Activated CD8-positive, alpha-beta T cell treated with anti-CD3 and anti-CD28 coated beads, Interleukin-2, amount 10 ng/mL, durations not matched to agents 7 days and 5 days (primary cell): ENCODE measurements at regions not wholly inside any gene's neighbourhood (a gene's known extent, or its start where the extent isn't known, plus 50 kb on each side); places are given as distances from the start of the nearest gene placed in this dataset.

ENCODE experiments used
- ATAC-seq: fragments of 150-1000 bp; cut with Tn5 transposase; one replicate; pipeline ENCODE4 v1.10.0; 2021; ENCODE audit warnings: moderate library complexity
- CTCF ChIA-PET: fragments of 350-600 bp; sonication (Branson Sonifier 250); formaldehyde crosslinking; loops from one replicate; lab custom pipeline; 2021; ENCODE audit warnings: antibody characterized with exemption; lab: Charles Lee
- POLR2A ChIA-PET: fragments of 350-600 bp; sonication (Branson Sonifier 250); formaldehyde crosslinking; loops from one replicate; lab custom pipeline; 2021; ENCODE audit warnings: antibody characterized with exemption; lab: Charles Lee
- DNase-seq: peaks from one replicate; pipeline ENCODE4 v3.0.0-alpha.2; 2020
- H3K27ac Mint-ChIP-seq: one replicate; pipeline ENCODE4 v1.8.0; 2021; ENCODE audit warnings: mild to moderate bottlenecking, mixed read lengths
- H3K27me3 Mint-ChIP-seq: one replicate; pipeline ENCODE4 v1.8.0; 2021; ENCODE audit warnings: low read depth, mixed read lengths
- H3K36me3 Mint-ChIP-seq: one replicate; pipeline ENCODE4 v1.8.0; 2021; ENCODE audit warnings: low read depth, mixed read lengths
- H3K4me1 Mint-ChIP-seq: one replicate; pipeline ENCODE4 v1.8.0; 2021; ENCODE audit warnings: low read depth, mixed read lengths
- H3K4me3 Mint-ChIP-seq: one replicate; pipeline ENCODE4 v1.8.0; 2021; ENCODE audit warnings: mild to moderate bottlenecking, mixed read lengths
- H3K9me3 Mint-ChIP-seq: one replicate; pipeline ENCODE4 v1.8.0; 2022; ENCODE audit warnings: mixed read lengths; ENCODE audit not compliant: insufficient read depth

- no peak for DNase-seq
- Mint-ChIP-seq H3K36me3 (no peaks in the 10 kb centered on the region), H3K4me1 (no peaks in the 10 kb centered on the region), H3K27ac (no peak overlapping the region), H3K4me3 (no peak overlapping the region), H3K27me3 (no peaks in the 10 kb centered on the region), H3K9me3 (peaks cover 11% of the 10 kb centered on the region)
- no peak for ATAC-seq
- ChIA-PET POLR2A (no interaction called here), CTCF (no interaction called here)
These were observed 131.9 kb downstream of the PRDM9 start for GRCh38 chr5:23639326-23639725.

GRCh38 chr5:23648656-23649055, 141.2 kb downstream of the PRDM9 start:
- Mint-ChIP-seq H3K27me3 (no peaks in the 10 kb centered on the region), H3K36me3 (no peaks in the 10 kb centered on the region), H3K9me3 (peaks cover 31% of the 10 kb centered on the region), H3K4me3 (no peak overlapping the region), H3K4me1 (no peaks in the 10 kb centered on the region), H3K27ac (no peak overlapping the region)
- ATAC-seq (no peak), DNase-seq (no peak)
- ChIA-PET POLR2A (no interaction called here), CTCF (no interaction called here)

- H3K4me3 Mint-ChIP-seq: no peak overlapping the region
- CTCF ChIA-PET: no interaction called here
- ATAC-seq (no peak), DNase-seq (no peak)
- no peaks in the 10 kb centered on the region for H3K36me3 Mint-ChIP-seq
- no peaks in the 10 kb centered on the region for H3K4me1 Mint-ChIP-seq
- no peaks in the 10 kb centered on the region for H3K27me3 Mint-ChIP-seq
- H3K27ac Mint-ChIP-seq: no peak overlapping the region
- H3K9me3 Mint-ChIP-seq: peaks cover 33% of the 10 kb centered on the region
- POLR2A ChIA-PET: no interaction called here
These were observed 142.2 kb downstream of the PRDM9 start for GRCh38 chr5:23649594-23649993.

GRCh38 chr5:23655674-23656073, 148.3 kb downstream of the PRDM9 start:
- no peaks in the 10 kb centered on the region for H3K36me3 Mint-ChIP-seq
- ATAC-seq: no peak

GRCh38 chr5:23675456-23675855, 168.0 kb downstream of the PRDM9 start:
- Mint-ChIP-seq H3K27ac (no peak overlapping the region), H3K36me3 (no peaks in the 10 kb centered on the region), H3K27me3 (no peaks in the 10 kb centered on the region), H3K4me1 (no peaks in the 10 kb centered on the region), H3K4me3 (no peak overlapping the region), H3K9me3 (peaks cover 13% of the 10 kb centered on the region)
- ATAC-seq (no peak), DNase-seq (no peak)
- ChIA-PET POLR2A (no interaction called here), CTCF (no interaction called here)

More at GRCh38 chr5:23655674-23656073, 148.3 kb downstream of the PRDM9 start:
- DNase-seq: no peak
- Mint-ChIP-seq H3K4me1 (no peaks in the 10 kb centered on the region), H3K9me3 (peaks cover 27% of the 10 kb centered on the region), H3K27ac (no peak overlapping the region), H3K27me3 (no peaks in the 10 kb centered on the region), H3K4me3 (no peak overlapping the region)
- POLR2A ChIA-PET: no interaction called here
- CTCF ChIA-PET: no interaction called here

- Mint-ChIP-seq H3K27ac (no peak overlapping the region), H3K4me1 (no peaks in the 10 kb centered on the region), H3K4me3 (no peak overlapping the region), H3K9me3 (peaks cover 16% of the 10 kb centered on the region), H3K36me3 (no peaks in the 10 kb centered on the region), H3K27me3 (no peaks in the 10 kb centered on the region)
- ChIA-PET CTCF (no interaction called here), POLR2A (no interaction called here)
- no peak for ATAC-seq
- no peak for DNase-seq
These were observed 170.6 kb downstream of the PRDM9 start for GRCh38 chr5:23677996-23678395.

GRCh38 chr5:23684103-23684502, 176.7 kb downstream of the PRDM9 start:
- H3K27ac Mint-ChIP-seq: no peak overlapping the region
- no peak for DNase-seq
- ATAC-seq: no peak
- H3K9me3 Mint-ChIP-seq: peaks cover 9% of the 10 kb centered on the region
- ChIA-PET CTCF (no interaction called here), POLR2A (no interaction called here)
- no peaks in the 10 kb centered on the region for H3K27me3 Mint-ChIP-seq
- H3K36me3 Mint-ChIP-seq: no peaks in the 10 kb centered on the region
- no peaks in the 10 kb centered on the region for H3K4me1 Mint-ChIP-seq
- H3K4me3 Mint-ChIP-seq: no peak overlapping the region

- DNase-seq (no peak), ATAC-seq (no peak)
- no peaks in the 10 kb centered on the region for H3K36me3 Mint-ChIP-seq
- no peak overlapping the region for H3K4me3 Mint-ChIP-seq
- ChIA-PET CTCF (no interaction called here), POLR2A (no interaction called here)
- no peaks in the 10 kb centered on the region for H3K27me3 Mint-ChIP-seq
- peaks cover 10% of the 10 kb centered on the region for H3K9me3 Mint-ChIP-seq
- H3K4me1 Mint-ChIP-seq: no peaks in the 10 kb centered on the region
- no peak overlapping the region for H3K27ac Mint-ChIP-seq
These were observed 196.8 kb downstream of the PRDM9 start for GRCh38 chr5:23703940-23704855.

GRCh38 chr5:23717486-23717885, 210.1 kb downstream of the PRDM9 start:
- ATAC-seq (no peak), DNase-seq (no peak)
- POLR2A ChIA-PET: no interaction called here
- Mint-ChIP-seq H3K4me1 (no peaks in the 10 kb centered on the region), H3K27me3 (no peaks in the 10 kb centered on the region), H3K4me3 (no peak overlapping the region), H3K36me3 (no peaks in the 10 kb centered on the region), H3K9me3 (peaks cover 18% of the 10 kb centered on the region), H3K27ac (no peak overlapping the region)
- CTCF ChIA-PET: no interaction called here

GRCh38 chr5:23718564-23718963, 211.2 kb downstream of the PRDM9 start:
- ATAC-seq: no peak
- ChIA-PET POLR2A (no interaction called here), CTCF (no interaction called here)
- no peak overlapping the region for H3K4me3 Mint-ChIP-seq
- no peaks in the 10 kb centered on the region for H3K27me3 Mint-ChIP-seq
- H3K27ac Mint-ChIP-seq: no peak overlapping the region
- H3K36me3 Mint-ChIP-seq: no peaks in the 10 kb centered on the region
- H3K4me1 Mint-ChIP-seq: no peaks in the 10 kb centered on the region
- DNase-seq: no peak
- H3K9me3 Mint-ChIP-seq: peaks cover 18% of the 10 kb centered on the region

- ChIA-PET POLR2A (no interaction called here), CTCF (no interaction called here)
- no peaks in the 10 kb centered on the region for H3K4me1 Mint-ChIP-seq
- H3K27me3 Mint-ChIP-seq: no peaks in the 10 kb centered on the region
- no peak overlapping the region for H3K4me3 Mint-ChIP-seq
- H3K9me3 Mint-ChIP-seq: peaks cover 12% of the 10 kb centered on the region
- no peak for DNase-seq
- no peaks in the 10 kb centered on the region for H3K36me3 Mint-ChIP-seq
- ATAC-seq: no peak
- H3K27ac Mint-ChIP-seq: no peak overlapping the region
These were observed 213.9 kb downstream of the PRDM9 start for GRCh38 chr5:23721336-23721735.

GRCh38 chr5:23727271-23727670, 219.9 kb downstream of the PRDM9 start:
- Mint-ChIP-seq H3K4me1 (no peaks in the 10 kb centered on the region), H3K27ac (no peak overlapping the region), H3K9me3 (peaks cover 19% of the 10 kb centered on the region), H3K27me3 (no peaks in the 10 kb centered on the region), H3K36me3 (no peaks in the 10 kb centered on the region), H3K4me3 (no peak overlapping the region)
- no peak for DNase-seq
- CTCF ChIA-PET: no interaction called here
- POLR2A ChIA-PET: no interaction called here
- no peak for ATAC-seq
